ENCODE measurements at regions not wholly inside any gene's neighbourhood (a gene's known extent, or its start where the extent isn't known, plus 50 kb on each side); places are given as distances from the start of the nearest gene placed in this dataset.
"Not testable (repeated sequence)": the region's sequence is repeated elsewhere in the genome, so short reads cannot be mapped to it uniquely, and the experiment has no call there.

- DNase-seq: no peak
These were observed 88.3 kb upstream of the MYLIP start for GRCh38 chr6:16040628-16040974.

DNA sequence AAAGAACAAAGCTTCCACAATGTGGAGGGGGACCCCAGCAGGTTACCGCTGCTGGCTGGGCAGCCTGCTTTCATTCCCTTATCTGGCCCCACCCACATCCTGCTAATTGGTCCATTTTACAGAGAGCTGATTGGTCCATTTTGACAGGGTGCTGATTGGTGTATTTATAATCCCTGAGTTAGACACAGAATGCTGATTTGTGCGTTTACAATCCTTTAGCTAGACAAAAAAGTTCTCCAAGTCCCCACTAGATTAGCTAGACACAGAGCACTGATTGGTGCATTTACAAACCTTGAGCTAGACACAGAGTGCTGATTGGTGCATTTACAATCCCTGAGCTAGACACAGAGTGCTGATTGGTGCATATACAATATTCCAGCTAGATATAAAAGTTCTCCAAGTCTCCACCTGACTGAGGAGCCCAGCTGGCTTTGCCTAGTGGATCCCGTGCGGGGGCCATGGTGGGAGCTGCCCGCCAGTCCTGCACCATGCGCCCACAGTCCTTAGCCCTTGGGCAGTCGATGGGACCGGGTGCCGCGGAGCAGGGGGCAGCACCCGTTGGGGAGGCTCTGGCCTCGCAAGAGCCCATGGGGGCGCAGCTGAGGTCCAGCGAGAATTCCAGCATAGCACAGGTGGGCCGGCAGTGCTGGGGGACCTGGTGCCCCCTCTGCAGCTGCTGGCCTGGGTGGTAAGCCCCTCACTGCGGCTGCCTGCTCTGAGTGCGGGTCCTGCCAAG lies 88.8 kb upstream of the MYLIP start:
- not testable (repeated sequence) for DNase-seq

DNA sequence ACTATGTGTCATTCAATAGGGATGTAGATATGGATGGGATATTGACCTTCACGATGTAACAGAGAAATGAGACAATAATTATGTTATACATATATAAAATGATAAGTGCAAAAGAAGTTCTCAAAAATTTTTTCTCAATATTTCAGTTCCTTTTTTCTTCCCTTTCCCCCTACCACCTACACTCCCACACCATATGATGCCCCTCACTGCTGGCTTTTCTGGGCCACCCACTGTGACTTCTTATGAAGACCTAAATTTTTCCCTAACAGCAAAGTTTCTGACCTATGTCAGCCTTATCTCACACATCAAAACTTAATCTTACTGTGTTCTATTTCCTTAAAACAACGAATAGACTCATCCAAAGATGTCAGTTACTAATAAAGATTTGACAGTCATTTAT lies 89.9 kb upstream of the MYLIP start:
- no peak for DNase-seq

GRCh38 chr6:16035488-16036080 lies 93.3 kb upstream of the MYLIP start:
- DNase-seq: no peak

- DNase-seq: no peak
These were observed 95.7 kb upstream of the MYLIP start for GRCh38 chr6:16033214-16033613.

DNA sequence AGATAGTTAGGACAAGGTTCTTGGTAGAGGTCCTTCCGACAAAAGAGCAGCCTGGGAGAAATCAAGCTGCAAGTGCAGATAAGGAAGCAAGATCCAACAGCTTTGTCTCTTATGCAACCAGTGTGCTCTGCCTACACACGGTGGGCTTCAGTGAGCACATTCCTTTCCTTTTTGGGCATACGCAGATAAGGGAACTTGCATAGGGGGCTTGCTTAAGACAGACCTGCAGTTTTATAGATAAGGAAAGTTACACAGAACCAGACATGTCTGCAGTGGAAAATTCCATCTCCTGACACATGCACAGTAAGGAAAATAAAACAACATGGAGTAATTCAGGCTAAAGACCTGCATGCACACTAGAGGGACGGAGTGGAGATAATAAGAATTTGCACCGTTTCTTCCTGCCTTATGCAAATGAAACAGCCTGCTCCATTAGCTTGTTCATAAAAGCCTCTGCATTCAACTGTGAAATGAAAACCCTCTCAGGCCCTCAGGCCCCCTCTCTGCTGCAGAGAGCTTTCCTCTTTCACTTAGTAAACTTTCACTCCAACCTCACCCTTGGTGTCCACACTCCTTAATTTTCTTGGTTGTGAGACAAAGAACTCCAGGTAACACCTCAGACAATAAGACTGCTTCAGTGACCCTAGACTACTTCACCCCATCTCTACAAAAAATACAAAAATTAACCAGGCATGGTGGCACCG lies 97.5 kb upstream of the MYLIP start:
- no peak for DNase-seq

GRCh38 chr6:16028966-16029365 lies 99.9 kb upstream of the MYLIP start:
- no peak for DNase-seq

GRCh38 chr6:16020259-16020658 lies 108.6 kb upstream of the MYLIP start:
- no peak for DNase-seq

GRCh38 chr6:16019462-16019861 lies 109.4 kb upstream of the MYLIP start:
- DNase-seq: no peak

- no peak for DNase-seq
These were observed 110.3 kb upstream of the MYLIP start for GRCh38 chr6:16018626-16019025.

DNA sequence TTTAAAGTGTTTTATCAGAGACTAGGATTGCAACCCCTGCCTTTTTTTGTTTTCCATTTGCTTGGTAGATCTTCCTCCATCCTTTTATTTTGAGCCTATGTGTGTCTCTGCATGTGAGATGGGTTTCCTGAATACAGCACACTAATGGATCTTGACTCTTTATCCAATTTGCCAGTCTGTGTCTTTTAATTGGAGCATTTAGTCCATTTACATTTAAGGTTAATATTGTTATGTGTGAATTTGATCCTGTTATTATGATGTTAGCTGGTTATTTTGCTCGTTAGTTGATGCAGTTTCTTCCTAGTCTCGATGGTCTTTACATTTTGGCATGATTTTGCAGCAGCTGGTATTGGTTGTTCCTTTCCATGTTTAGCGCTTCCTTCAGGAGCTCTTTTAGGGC lies 114.6 kb upstream of the MYLIP start:
- not testable (repeated sequence) for DNase-seq

- no peak for DNase-seq
These were observed 121.7 kb upstream of the MYLIP start for GRCh38 chr6:16007146-16007545.

DNA sequence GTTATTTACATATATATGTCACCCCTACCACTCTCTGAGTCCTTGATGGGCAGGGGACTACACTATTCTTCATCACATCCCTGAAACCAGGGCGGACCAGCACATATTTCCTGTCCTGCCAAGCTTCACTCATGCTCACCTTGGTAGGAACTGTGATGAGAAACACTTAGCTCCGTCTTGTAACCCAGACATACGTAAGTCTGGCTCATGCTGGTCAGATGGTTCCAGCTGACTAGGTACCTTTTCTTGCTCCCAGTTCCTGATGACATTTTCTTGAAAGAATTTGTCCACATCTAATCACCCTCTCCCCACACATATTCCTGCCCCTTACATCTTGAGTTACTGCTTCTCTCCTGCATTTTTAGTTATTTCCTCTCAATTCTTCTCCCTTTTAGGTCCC lies 122.2 kb upstream of the MYLIP start:
- no peak for DNase-seq

- DNase-seq: peak in 1 of 58 donors; percentile 23
These were observed 123.8 kb upstream of the MYLIP start for GRCh38 chr6:16004934-16005679.

DNA sequence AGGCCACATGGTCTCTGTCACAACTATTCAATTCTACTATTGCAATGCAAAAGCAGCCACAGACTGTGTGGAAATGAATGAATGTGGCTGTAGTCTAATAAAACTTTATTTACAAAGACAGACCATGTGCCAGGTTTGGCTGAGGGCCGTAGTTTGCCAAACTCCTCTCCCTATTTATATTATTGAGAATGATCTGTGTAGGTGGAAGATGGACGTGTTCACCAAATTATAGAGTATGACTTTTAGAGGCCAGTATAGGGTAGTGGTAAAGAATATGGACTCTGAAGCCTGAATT lies 125.7 kb upstream of the MYLIP start:
- no peak for DNase-seq

- no peak for DNase-seq
These were observed 126.3 kb upstream of the MYLIP start for GRCh38 chr6:16002332-16003196.

DNA sequence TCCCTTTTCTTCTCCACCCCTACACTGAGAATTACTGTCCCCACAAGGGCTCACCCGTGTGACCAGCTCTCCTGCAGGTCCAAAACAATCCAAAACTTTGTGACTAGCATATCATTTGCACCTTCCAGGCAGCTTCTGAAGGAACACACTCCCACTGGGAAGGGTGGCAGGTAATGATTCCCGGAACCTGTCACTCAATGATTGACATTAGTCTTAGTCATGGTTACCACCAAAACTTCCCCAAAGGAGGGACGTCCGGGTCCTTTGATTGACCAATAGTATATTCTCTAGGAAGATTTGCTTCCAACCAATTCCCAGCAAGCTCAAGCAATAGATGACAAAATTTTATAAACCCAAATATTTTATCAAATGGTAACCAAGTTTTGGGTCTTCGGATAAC lies 127.7 kb upstream of the MYLIP start:
- no peak for DNase-seq

DNA sequence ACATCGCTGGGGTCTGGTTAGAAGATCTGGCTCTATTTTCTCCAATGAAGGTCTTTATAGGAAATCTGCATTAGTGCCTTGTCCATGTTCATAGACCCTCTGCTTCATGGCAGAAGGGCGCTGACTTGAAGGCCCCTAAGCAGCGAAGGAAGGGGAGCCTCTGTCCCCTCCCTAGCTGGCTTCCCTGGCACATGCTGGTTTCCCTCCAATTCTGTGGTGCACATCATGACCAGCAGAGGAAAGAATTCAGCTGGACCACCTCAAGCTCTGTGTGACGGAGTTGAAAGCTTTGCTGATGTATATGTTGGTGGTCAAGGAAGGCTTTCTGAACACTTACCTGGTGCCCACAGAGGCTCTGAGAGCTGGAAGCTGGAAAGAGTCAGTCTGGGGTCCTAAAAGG lies 129.7 kb upstream of the MYLIP start:
- DNase-seq: no peak

GRCh38 chr6:15997586-15998388 lies 131.1 kb upstream of the MYLIP start:
- no peak for DNase-seq

DNA sequence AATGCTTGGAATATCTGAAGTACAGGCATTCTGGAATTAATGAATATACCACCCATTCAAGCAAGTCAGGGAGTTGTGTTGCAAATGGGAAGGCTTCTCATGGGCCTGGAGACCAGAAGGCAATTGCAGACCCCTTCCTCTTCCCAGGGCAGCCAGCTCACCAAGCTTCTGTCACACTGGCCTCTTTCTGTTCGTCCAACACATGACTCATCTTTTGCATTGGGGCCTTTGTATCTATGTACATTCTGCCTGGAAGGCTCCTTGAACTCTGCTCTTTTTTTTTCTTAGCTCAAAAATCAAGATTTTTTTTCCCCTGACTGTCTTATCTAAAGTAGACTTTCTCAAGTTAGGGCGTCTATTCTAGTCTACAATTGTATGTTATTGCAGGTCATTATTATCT lies 132.9 kb upstream of the MYLIP start:
- DNase-seq: no peak

DNA sequence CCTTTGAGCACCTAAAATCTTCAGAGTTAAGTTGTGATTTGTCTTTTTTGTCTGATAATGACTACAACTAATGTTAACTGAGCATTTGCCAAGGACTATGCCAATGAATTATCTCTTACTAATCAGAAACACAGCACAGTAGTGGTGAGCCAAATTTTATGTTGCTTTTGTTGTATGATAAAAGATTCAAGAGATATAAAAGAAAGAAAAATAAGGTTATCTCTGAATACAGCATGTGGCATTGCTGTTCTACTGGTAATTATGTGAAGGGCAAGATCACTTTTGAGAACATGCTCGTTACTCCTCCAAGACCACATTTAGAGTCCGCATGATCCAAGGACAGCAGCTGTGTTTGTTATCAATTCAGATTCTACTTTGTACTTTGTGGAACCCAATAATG lies 133.4 kb upstream of the MYLIP start:
- no peak for DNase-seq

Data from anterior cingulate cortex (tissue), 58 donors.